ENCODE measurements at regions not wholly inside any gene's neighbourhood (a gene's known extent, or its start where the extent isn't known, plus 50 kb on each side); places are given as distances from the start of the nearest gene placed in this dataset.

DNA sequence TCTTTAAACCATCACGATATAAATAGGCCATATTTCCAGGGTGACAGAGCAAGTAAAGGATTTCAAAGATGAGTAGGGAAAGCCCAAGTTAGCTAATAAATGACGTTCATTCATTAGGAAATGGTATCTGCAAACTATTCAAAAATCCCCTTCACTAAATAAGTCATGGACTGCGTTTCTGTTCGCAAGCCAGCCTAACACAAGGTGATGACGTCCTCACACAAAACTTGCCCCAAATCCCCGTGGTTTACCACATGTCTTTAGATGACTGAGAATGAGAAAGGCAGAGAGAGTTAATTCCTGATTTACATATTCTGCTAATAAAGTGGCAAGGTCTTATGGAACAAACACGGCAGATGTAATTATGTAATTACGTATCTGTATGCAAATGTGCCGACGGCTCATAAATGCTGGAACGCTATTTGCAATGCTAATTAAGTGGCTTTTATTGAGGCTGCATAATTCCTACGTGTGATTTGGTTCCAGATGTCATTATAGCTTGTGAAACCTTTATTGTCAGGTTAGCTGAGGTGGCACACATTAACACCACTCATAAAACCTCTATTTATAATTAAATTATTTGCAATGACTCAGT lies 437.7 kb upstream of the FRG1 start:
- no peak for DNase-seq (ENCODE audit: low read depth, low spot score)
- ChIA-PET CTCF (no interaction called here), POLR2A (no interaction called here)
- TF ChIP-seq, protein P1, sequence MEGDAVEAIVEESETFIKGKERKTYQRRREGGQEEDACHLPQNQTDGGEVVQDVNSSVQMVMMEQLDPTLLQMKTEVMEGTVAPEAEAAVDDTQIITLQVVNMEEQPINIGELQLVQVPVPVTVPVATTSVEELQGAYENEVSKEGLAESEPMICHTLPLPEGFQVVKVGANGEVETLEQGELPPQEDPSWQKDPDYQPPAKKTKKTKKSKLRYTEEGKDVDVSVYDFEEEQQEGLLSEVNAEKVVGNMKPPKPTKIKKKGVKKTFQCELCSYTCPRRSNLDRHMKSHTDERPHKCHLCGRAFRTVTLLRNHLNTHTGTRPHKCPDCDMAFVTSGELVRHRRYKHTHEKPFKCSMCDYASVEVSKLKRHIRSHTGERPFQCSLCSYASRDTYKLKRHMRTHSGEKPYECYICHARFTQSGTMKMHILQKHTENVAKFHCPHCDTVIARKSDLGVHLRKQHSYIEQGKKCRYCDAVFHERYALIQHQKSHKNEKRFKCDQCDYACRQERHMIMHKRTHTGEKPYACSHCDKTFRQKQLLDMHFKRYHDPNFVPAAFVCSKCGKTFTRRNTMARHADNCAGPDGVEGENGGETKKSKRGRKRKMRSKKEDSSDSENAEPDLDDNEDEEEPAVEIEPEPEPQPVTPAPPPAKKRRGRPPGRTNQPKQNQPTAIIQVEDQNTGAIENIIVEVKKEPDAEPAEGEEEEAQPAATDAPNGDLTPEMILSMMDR (IDR thresholded peaks at IDR 0.05; ENCODE audit: insufficient read depth, low read length, missing control alignments) = no peak
- H3K4me3 ChIP-seq (ENCODE audit: low read depth, low read length) = no peak overlapping the region

GRCh38 chr4:189504220-189504619 lies 436.5 kb upstream of the FRG1 start:
- CTCF ChIA-PET = no interaction called here
- POLR2A ChIA-PET = no interaction called here
- TF ChIP-seq, protein P1 (IDR thresholded peaks at IDR 0.05; ENCODE audit: insufficient read depth, low read length, missing control alignments) = no peak

GRCh38 chr4:189505380-189505779 lies 435.3 kb upstream of the FRG1 start:
- ChIA-PET POLR2A (no interaction called here), CTCF (no interaction called here)
- no peak for DNase-seq (ENCODE audit: low read depth, low spot score)
- H3K4me3 ChIP-seq (ENCODE audit: low read depth, low read length) = no peak overlapping the region
- TF ChIP-seq, protein P1 (IDR thresholded peaks at IDR 0.05; ENCODE audit: insufficient read depth, low read length, missing control alignments) = no peak

More at GRCh38 chr4:189504220-189504619, 436.5 kb upstream of the FRG1 start:
- DNase-seq (ENCODE audit: low read depth, low spot score) = no peak
- no peak overlapping the region for H3K4me3 ChIP-seq (ENCODE audit: low read depth, low read length)

- TF ChIP-seq, protein P1 (IDR thresholded peaks at IDR 0.05; ENCODE audit: insufficient read depth, low read length, missing control alignments) = no peak
- POLR2A ChIA-PET = no interaction called here
- no peak for DNase-seq (ENCODE audit: low read depth, low spot score)
- CTCF ChIA-PET = no interaction called here
- H3K4me3 ChIP-seq (ENCODE audit: low read depth, low read length) = no peak overlapping the region
Observed at GRCh38 chr4:189506080-189506479, 434.6 kb upstream of the FRG1 start.

DNA sequence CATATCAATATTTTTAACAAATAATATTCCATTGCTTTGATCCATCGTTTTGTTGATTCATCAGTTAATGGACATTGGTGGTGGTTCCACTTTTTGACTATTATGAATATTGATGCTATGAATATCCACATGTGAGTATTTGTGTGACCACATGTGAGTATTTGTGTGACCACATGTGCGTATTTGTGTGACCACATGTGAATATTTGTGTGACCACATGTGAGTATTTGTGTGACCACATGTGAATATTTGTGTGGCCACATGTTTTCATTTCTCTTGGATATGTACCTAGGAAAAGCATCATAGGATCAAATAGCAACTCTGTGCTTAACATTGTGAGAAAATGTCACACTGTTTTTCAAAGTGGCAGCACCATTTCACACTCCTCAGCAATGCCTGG lies 433.6 kb upstream of the FRG1 start:
- no peak overlapping the region for H3K4me3 ChIP-seq (ENCODE audit: low read depth, low read length)
- TF ChIP-seq, protein P1 (IDR thresholded peaks at IDR 0.05; ENCODE audit: insufficient read depth, low read length, missing control alignments) = no peak
- no peak for DNase-seq (ENCODE audit: low read depth, low spot score)
- ChIA-PET POLR2A (no interaction called here), CTCF (no interaction called here)

- POLR2A ChIA-PET = no interaction called here
- TF ChIP-seq, protein P1 (IDR thresholded peaks at IDR 0.05; ENCODE audit: insufficient read depth, low read length, missing control alignments) = no peak
Observed at GRCh38 chr4:189510601-189511000, 430.1 kb upstream of the FRG1 start.

More at GRCh38 chr4:189510601-189511000, 430.1 kb upstream of the FRG1 start:
- DNase-seq (ENCODE audit: low read depth, low spot score) = no peak
- CTCF ChIA-PET = no interaction called here
- H3K4me3 ChIP-seq (ENCODE audit: low read depth, low read length) = no peak overlapping the region
